Breast epithelium (tissue), 3 donors: ENCODE measurements at regions not wholly inside any gene's neighbourhood (a gene's known extent, or its start where the extent isn't known, plus 50 kb on each side); places are given as distances from the start of the nearest gene placed in this dataset.

Experiments used
- CTCF ChIP-seq, 3 donors: fragments of 450-650 bp; IDR thresholded peaks; one replicate each; pipeline ENCODE4 v1.5.1; 2016 to 2017; ENCODE audit warnings: antibody characterized with exemption in 3 of 3, mild to moderate bottlenecking in 3 of 3, moderate library complexity in 3 of 3
- POLR2A ChIP-seq: fragments of 450-650 bp; IDR thresholded peaks from one replicate; pipeline ENCODE4 v1.6.1; 2016; ENCODE audit warnings: antibody characterized with exemption, mild to moderate bottlenecking, moderate library complexity
- POLR2AphosphoS5 ChIP-seq, 3 donors: sonication (generic); formaldehyde crosslinking; IDR thresholded peaks; one replicate each; pipeline ENCODE4 v1.6.1; 2017; ENCODE audit warnings: antibody characterized with exemption in 3 of 3

- TF ChIP-seq CTCF (IDR thresholded peaks at IDR 0.05), result no peak
- no peak for TF ChIP-seq POLR2A
- TF ChIP-seq POLR2AphosphoS5 (IDR thresholded peaks at IDR 0.05), result no peak
Measured at GRCh38 chr12:86723326-86723725, 467.1 kb upstream of the MGAT4C start.
